GM12878 (cell line): ENCODE measurements at regions not wholly inside any gene's neighbourhood (a gene's known extent, or its start where the extent isn't known, plus 50 kb on each side); places are given as distances from the start of the nearest gene placed in this dataset.

Experiments used
- ATAC-seq: fragments of 200-7000 bp; cut with Tn5 transposase; 3 replicates; pipeline ENCODE4 v1.9.1; 2020; ENCODE audit warnings: mild to moderate bottlenecking, moderate library complexity
- BruUV-seq: library from RNA; stranded (reverse); fragments of 400-500 nt; replicated peaks from 2 replicates; lab custom pipeline; 2021; lab: Mats Ljungman, UMichigan
- CTCF ChIA-PET: fragments of 300-600 bp; sonication (Branson Sonifier 250); formaldehyde crosslinking; extraction: SDS; loops from one replicate; lab custom pipeline; 2021; ENCODE audit warnings: inconsistent platforms; lab: Yijun Ruan, JAX
- POLR2A ChIA-PET: fragments of 350-600 bp; formaldehyde crosslinking; extraction: SDS; loops from one replicate; lab custom pipeline; 2021; ENCODE audit warnings: inconsistent platforms; lab: Charles Lee
- RAD21 ChIA-PET: fragments of 300-600 bp; sonication (Branson Sonifier 250); formaldehyde crosslinking; loops from one replicate; lab custom pipeline; 2023; ENCODE audit warnings: antibody characterized with exemption; ENCODE audit not compliant: unreplicated experiment; lab: Charles Lee
- SMC1A ChIA-PET: fragments of 300-600 bp; sonication (Branson Sonifier 250); formaldehyde crosslinking; loops from one replicate; lab custom pipeline; 2023; ENCODE audit not compliant: unreplicated experiment, uncharacterized antibody; lab: Charles Lee
- DNase-seq: peaks from one replicate; pipeline ENCODE4 v3.0.0-alpha.2; 2011; ENCODE audit warnings: low read depth, low spot score
- FAIRE-seq: peaks from 3 replicates; lab custom pipeline; 2011; peaks lifted over from hg19 to GRCh38; lab: Jason Lieb, UNC
- H2AFZ ChIP-seq: 2 replicates; pipeline ENCODE4 v1.6.0; 2011; ENCODE audit warnings: low read depth, low read length, control low read depth; ENCODE audit not compliant: control insufficient read depth
- H3K27ac ChIP-seq: 2 replicates; pipeline ENCODE4 v1.5.1; 2011; ENCODE audit warnings: control low read depth; ENCODE audit not compliant: control insufficient read depth, insufficient read depth
- H3K27me3 ChIP-seq, 2 experiments: replicated peaks in 1 of 2; 2 replicates each; pipeline versions ENCODE4 v1.6.0 to v1.6.1; 2011; ENCODE audit warnings: low read length in 1 of 2; ENCODE audit not compliant: control insufficient read depth in 2 of 2, insufficient read depth in 2 of 2
- H3K36me3 ChIP-seq, 2 experiments: 2 replicates each; pipeline ENCODE4 v1.5.1; 2011; ENCODE audit warnings: low read length in 1 of 2; ENCODE audit not compliant: control insufficient read depth in 2 of 2, insufficient read depth in 2 of 2
- H3K4me1 ChIP-seq: 2 replicates; pipeline ENCODE4 v1.6.1; 2011; ENCODE audit warnings: mild to moderate bottlenecking, low read length, moderate library complexity, mixed read lengths; ENCODE audit not compliant: control insufficient read depth, insufficient read depth
- H3K4me2 ChIP-seq: 2 replicates; pipeline ENCODE4 v1.6.0; 2011; ENCODE audit warnings: control low read depth; ENCODE audit not compliant: control insufficient read depth, insufficient read depth
- H3K4me3 ChIP-seq: fragments of 200-600 bp; sonication (generic); 2 replicates; pipeline ENCODE4 v1.5.1; 2016
- H3K79me2 ChIP-seq: 2 replicates; pipeline ENCODE4 v1.6.0; 2011; ENCODE audit warnings: low read length; ENCODE audit not compliant: control insufficient read depth, insufficient read depth
- H3K9ac ChIP-seq: 2 replicates; pipeline ENCODE4 v1.8.0; 2011; ENCODE audit warnings: low read length, control low read depth, mixed read lengths; ENCODE audit not compliant: control insufficient read depth, insufficient read depth
- H3K9me3 ChIP-seq: replicated peaks from 3 replicates; pipeline ENCODE4 v1.5.1; 2011; ENCODE audit warnings: mild to moderate bottlenecking, low read length; ENCODE audit not compliant: control insufficient read depth, insufficient read depth
- H4K20me1 ChIP-seq: 2 replicates; pipeline ENCODE4 v1.6.0; 2011; ENCODE audit not compliant: control insufficient read depth, insufficient read depth
- ATF2 ChIP-seq: IDR thresholded peaks from 2 replicates; pipeline ENCODE4 v1.6.1; 2012; ENCODE audit warnings: low read length, inconsistent platforms
- CEBPZ ChIP-seq: fragments of 150-350 bp; IDR thresholded peaks from 2 replicates; pipeline ENCODE4 v1.6.1; 2016; ENCODE audit warnings: low read depth, low read length
- HDAC6 ChIP-seq: fragments of 200-600 bp; sonication (generic); IDR thresholded peaks from one replicate; pipeline ENCODE4 v1.8.0; 2017; ENCODE audit warnings: antibody characterized with exemption; ENCODE audit not compliant: unreplicated experiment
- NFXL1 ChIP-seq: fragments of 450-650 bp; IDR thresholded peaks from 2 replicates; pipeline ENCODE4 v1.6.1; 2017; ENCODE audit warnings: antibody characterized with exemption, mild to moderate bottlenecking, borderline replicate concordance
- NFYA ChIP-seq: IDR thresholded peaks from 2 replicates; pipeline ENCODE4 v1.6.1; 2011; ENCODE audit warnings: low read depth, mild to moderate bottlenecking, low read length, improper control_type of control experiment, borderline replicate concordance
- NFYB ChIP-seq: IDR thresholded peaks from 2 replicates; pipeline ENCODE4 v1.6.1; 2011; ENCODE audit warnings: low read depth, mild to moderate bottlenecking, low read length, improper control_type of control experiment, moderate library complexity; ENCODE audit not compliant: insufficient read depth
- PML ChIP-seq: IDR thresholded peaks from 2 replicates; pipeline ENCODE4 v1.6.1; 2012; ENCODE audit warnings: low read length, inconsistent platforms
- POU2F2 ChIP-seq: IDR thresholded peaks from 3 replicates; pipeline ENCODE4 v1.6.1; 2011; ENCODE audit warnings: low read depth, mild to moderate bottlenecking, low read length, borderline replicate concordance
- RELA ChIP-seq: fragments of 450-650 bp; IDR thresholded peaks from 2 replicates; pipeline ENCODE4 v1.8.0; 2014; ENCODE audit warnings: borderline replicate concordance; ENCODE audit not compliant: partially characterized antibody
- SMAD5 ChIP-seq: IDR thresholded peaks from 2 replicates; pipeline ENCODE4 v1.6.1; 2016; ENCODE audit warnings: antibody characterized with exemption, low read depth
- ZSCAN29 ChIP-seq: fragments of 450-650 bp; IDR thresholded peaks from 2 replicates; pipeline ENCODE4 v1.6.1; 2017; ENCODE audit warnings: mild to moderate bottlenecking, moderate library complexity
- WGBS: methylation state at CpG from one replicate; pipeline ENCODE4 v1.1.6; 2016; ENCODE audit warnings: low lambda C conversion rate; ENCODE audit not compliant: insufficient replicate concordance, insufficient coverage; ENCODE audit errors: missing lambda C conversion rate; 5-methylcytosine and 5-hydroxymethylcytosine counted together
- in situ Hi-C: fragments of 300-500 bp; cut with MboI; formaldehyde crosslinking; loops from 9 replicates; pipeline ENCODE4 v1.14.3; 2018; ENCODE audit warnings: mixed read lengths
- intact Hi-C: fragments of 100-400 bp; cut with micrococcal nuclease; formaldehyde crosslinking; loops from one replicate; pipeline ENCODE4 v1.14.2; 2022; ENCODE audit not compliant: unreplicated experiment
- TF ChIP-seq, protein P1 (sequence below): IDR thresholded peaks from 2 replicates; pipeline ENCODE4 v1.6.1; 2012; ENCODE audit warnings: low read depth, low read length, improper control_type of control experiment
- TF ChIP-seq, protein P2 (sequence below): IDR thresholded peaks from 2 replicates; pipeline ENCODE4 v1.6.1; 2011; ENCODE audit warnings: mild to moderate bottlenecking, low read depth, low read length, moderate library complexity; ENCODE audit not compliant: insufficient replicate concordance
- TF ChIP-seq, protein P3 (sequence below): fragments of 150-350 bp; IDR thresholded peaks from 2 replicates; pipeline ENCODE4 v1.6.1; 2014; ENCODE audit warnings: mild to moderate bottlenecking, low read depth, low read length

DNA sequence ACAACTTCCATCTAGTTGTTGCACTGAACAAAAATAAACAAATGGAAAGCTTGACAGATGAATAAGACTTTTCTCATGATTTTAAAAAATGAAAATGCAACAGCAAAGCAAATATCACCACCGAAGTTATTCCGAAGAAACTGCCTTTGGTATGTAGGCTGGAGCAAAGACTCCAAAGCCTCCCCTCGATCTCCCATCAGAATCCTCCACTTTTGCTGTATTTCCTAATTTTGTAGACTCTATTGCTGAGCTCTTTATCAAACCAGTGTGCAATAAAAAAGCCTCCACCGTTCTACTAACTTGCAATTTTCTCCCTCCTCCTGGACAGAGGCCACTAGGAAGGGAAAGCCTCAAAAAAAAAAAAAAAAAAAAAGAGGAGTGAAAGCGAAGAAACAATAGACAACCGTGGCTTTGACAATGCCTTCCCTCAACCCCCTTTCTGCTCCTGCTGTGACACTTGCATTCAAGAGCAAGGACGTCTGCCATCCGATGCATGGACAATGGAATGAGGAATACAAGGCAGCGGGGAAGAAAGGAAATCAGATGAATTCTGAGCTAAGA lies 190.9 kb upstream of the BLID start:
- Histone ChIP-seq H3K27ac (no peak overlapping the region), H4K20me1 (no peaks in the 10 kb centered on the region), H3K79me2 (no peaks in the 10 kb centered on the region), H3K9ac (no peak overlapping the region), H3K27me3 (no peaks in the 10 kb centered on the region; a peak in 1 of 4 replicates), H3K4me2 (no peak overlapping the region), H3K4me3 (no peak overlapping the region), H2AFZ (no peak overlapping the region), H3K36me3 (no peaks in the 10 kb centered on the region), H3K4me1 (no peaks in the 10 kb centered on the region), H3K9me3 (no peaks in the 10 kb centered on the region)
- POLR2A ChIA-PET, result interaction anchor here (0.7 kb wide), 2 partner anchors 14 to 60 kb away, joined by 3 to 8 read pairs; no protein-coding TSS in a partner anchor
- CTCF ChIA-PET, result no interaction called here
- no peak for ATAC-seq
- no peak for FAIRE-seq
- SMC1A ChIA-PET, result no interaction called here
- RAD21 ChIA-PET, result no interaction called here
- intact Hi-C loops, result no loop called here
- 11% methylated on average over 9 of the region's 9 CpGs for WGBS
- no TSS peak for BruUV-seq
- in situ Hi-C loops, result no loop called here
- no peak for DNase-seq
- TF ChIP-seq NFYA, result no peak
- no peak for TF ChIP-seq POU2F2
- no peak for TF ChIP-seq RELA
- no peak for TF ChIP-seq CEBPZ
- TF ChIP-seq, protein P1, sequence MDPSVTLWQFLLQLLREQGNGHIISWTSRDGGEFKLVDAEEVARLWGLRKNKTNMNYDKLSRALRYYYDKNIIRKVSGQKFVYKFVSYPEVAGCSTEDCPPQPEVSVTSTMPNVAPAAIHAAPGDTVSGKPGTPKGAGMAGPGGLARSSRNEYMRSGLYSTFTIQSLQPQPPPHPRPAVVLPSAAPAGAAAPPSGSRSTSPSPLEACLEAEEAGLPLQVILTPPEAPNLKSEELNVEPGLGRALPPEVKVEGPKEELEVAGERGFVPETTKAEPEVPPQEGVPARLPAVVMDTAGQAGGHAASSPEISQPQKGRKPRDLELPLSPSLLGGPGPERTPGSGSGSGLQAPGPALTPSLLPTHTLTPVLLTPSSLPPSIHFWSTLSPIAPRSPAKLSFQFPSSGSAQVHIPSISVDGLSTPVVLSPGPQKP, result no peak
- no peak for TF ChIP-seq ATF2
- no peak for TF ChIP-seq NFYB
- TF ChIP-seq HDAC6, result no peak
- no peak for TF ChIP-seq ZSCAN29
- TF ChIP-seq, protein P2, sequence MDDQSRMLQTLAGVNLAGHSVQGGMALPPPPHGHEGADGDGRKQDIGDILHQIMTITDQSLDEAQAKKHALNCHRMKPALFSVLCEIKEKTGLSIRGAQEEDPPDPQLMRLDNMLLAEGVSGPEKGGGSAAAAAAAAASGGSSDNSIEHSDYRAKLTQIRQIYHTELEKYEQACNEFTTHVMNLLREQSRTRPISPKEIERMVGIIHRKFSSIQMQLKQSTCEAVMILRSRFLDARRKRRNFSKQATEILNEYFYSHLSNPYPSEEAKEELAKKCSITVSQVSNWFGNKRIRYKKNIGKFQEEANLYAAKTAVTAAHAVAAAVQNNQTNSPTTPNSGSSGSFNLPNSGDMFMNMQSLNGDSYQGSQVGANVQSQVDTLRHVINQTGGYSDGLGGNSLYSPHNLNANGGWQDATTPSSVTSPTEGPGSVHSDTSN, result no peak
- TF ChIP-seq NFXL1, result no peak
- TF ChIP-seq PML, result no peak
- TF ChIP-seq, protein P3, sequence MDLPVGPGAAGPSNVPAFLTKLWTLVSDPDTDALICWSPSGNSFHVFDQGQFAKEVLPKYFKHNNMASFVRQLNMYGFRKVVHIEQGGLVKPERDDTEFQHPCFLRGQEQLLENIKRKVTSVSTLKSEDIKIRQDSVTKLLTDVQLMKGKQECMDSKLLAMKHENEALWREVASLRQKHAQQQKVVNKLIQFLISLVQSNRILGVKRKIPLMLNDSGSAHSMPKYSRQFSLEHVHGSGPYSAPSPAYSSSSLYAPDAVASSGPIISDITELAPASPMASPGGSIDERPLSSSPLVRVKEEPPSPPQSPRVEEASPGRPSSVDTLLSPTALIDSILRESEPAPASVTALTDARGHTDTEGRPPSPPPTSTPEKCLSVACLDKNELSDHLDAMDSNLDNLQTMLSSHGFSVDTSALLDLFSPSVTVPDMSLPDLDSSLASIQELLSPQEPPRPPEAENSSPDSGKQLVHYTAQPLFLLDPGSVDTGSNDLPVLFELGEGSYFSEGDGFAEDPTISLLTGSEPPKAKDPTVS, result no peak
- no peak for TF ChIP-seq SMAD5
